ENCODE measurements at regions not wholly inside any gene's neighbourhood (a gene's known extent, or its start where the extent isn't known, plus 50 kb on each side); places are given as distances from the start of the nearest gene placed in this dataset.

- TF ChIP-seq POLR2A (IDR thresholded peaks at IDR 0.05) (no peak), CTCF (IDR thresholded peaks at IDR 0.05) (no peak), EP300 (IDR thresholded peaks at IDR 0.05) (no peak), POLR2AphosphoS5 (IDR thresholded peaks at IDR 0.05) (no peak)
Observed at GRCh38 chr17:62206550-62206949, 141.5 kb upstream of the MED13 start.

Measured in stomach (tissue), 4 donors.